Activated CD8-positive, alpha-beta memory T cell treated with anti-CD3 and anti-CD28 coated beads, Interleukin-2, amount 50 U/mL, for 48 hours (primary cell): ENCODE measurements at regions not wholly inside any gene's neighbourhood (a gene's known extent, or its start where the extent isn't known, plus 50 kb on each side); places are given as distances from the start of the nearest gene placed in this dataset.

ENCODE experiments used
- DNase-seq: peaks from one replicate; pipeline ENCODE4 v3.0.0-alpha.2; 2020

GRCh38 chr11:116093481-116094270 is 589.5 kb upstream of the CADM1 start:
- no peak for DNase-seq

GRCh38 chr11:116093065-116093464 is 588.9 kb upstream of the CADM1 start:
- no peak for DNase-seq

DNA sequence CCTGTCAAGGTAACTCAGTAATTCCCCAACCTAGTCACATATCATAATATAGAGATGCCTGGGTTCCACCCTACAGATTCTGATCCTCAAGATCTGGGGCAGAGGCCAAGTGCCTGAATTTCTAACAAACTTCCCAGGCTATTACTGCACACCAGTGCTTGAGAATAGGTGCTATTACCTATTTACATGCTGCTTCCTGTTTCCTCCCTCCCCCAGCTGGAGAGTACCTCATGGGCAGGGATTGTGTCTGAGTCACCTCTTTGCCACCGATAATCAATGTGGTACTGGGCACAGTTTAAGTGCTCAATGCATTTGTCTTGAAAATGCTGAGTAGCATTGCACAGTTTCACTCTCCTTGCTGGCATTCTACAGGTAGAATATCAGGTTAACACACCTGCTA is 582.2 kb upstream of the CADM1 start:
- DNase-seq = no peak

DNA sequence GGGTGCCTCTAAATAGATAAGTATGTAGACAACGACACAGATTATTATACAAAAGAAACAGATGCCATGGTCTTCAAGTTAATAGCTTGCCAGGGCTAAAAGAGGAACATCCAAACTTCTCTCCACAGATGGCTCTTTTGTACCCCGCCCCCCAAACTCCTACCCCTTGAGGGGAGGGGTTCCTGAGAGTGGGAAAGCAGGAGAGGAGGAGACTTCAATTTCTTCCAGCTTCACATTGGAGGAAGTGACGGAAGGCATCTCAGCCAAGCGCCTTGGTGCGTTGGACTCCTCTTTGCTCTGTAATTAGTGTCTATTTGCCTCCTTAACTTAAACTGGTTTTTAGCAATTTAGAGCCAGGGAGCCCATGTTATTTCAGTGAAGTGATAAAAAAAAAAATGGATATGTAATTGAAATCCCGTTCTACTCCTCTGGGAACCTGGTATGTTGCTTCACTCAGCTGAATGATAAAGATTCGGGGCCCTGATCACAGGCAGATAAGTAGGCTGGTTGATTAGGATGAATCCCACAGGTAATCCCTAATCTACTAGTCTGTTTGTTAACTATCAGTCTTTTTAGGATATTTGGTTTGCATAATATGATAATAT is 580.9 kb upstream of the CADM1 start:
- DNase-seq = no peak

DNA sequence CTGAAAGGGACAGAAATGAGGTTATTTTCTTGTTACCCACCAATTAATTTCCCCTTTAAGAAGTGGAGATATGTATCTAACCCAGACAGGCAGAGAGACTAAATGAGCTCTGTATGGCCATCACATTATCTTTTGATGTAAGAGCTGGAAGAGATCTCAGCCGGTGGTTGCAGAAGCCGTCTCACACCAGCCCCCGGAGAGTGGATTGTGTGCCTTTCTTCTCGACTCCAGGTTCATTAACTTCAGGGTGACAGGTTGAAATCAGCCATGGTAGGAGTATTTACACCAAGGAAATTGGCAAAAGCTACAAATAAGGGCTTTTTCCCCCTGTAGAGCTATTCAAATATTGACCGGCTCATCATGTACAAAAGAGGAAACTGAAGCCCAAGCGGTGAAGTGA is 580.3 kb upstream of the CADM1 start:
- no peak for DNase-seq

DNA sequence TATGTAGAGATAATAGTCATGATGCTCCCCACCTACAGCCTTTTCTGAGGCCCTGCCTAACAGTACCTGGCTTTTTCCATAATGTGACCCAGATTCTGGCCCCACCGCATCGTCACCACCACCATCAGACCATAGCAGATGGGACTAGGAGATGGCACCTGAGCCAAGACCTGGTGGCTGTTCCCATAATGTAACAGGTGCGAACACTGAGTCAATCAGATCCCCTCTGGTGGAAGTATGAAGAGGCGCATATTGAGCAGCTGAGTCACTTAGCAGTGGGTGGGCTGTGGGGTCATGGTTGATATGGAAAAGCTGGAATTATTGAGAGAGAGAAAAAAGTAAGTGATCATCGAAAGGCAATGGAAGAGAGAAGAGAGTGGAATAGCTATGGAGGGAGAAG is 578.0 kb upstream of the CADM1 start:
- DNase-seq = no peak

GRCh38 chr11:116079580-116079979 is 575.4 kb upstream of the CADM1 start:
- no peak for DNase-seq

DNA sequence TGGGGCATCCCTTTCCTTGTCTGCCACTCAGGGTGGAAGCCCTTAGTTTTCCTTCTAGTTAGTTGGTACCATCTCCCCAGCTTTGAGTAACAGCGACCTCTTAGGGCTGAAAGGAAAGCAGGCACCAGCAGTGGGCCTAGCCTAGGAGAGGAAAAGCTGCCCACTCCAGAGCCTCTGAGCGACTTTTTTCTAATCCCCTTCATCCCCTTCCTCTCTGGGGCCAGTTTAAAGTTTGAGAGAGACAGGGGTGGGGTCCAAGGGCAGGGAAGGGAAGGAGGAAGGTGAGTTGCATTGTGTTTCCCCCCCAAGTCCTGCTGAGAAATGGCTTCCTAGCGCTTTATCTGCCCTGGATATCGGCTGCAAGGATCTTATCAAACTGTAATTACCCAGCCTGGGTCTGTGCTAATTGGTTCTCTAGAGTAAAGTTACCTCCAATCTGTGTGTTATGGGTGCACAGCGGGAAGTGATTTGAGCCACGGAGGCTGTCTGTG is 573.9 kb upstream of the CADM1 start:
- DNase-seq = no peak

DNA sequence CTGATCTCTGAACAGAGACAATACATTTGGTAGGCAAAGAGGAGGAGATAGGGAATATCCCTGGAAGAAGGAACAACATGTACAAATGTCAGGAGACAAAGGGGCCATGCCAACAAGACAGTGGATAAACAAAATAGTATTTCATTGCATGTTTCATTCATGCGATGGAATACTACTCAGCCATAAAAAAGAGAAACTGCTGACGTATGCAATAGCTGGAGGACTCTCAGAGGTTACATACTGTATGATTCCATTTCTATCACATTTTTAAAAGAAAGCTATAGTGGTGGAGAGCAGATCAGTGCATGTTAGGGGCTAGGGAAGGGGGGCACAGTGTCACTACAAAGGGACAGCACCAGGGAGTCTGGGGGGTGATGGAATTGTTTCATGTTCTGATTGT is 572.9 kb upstream of the CADM1 start:
- DNase-seq = no peak

DNA sequence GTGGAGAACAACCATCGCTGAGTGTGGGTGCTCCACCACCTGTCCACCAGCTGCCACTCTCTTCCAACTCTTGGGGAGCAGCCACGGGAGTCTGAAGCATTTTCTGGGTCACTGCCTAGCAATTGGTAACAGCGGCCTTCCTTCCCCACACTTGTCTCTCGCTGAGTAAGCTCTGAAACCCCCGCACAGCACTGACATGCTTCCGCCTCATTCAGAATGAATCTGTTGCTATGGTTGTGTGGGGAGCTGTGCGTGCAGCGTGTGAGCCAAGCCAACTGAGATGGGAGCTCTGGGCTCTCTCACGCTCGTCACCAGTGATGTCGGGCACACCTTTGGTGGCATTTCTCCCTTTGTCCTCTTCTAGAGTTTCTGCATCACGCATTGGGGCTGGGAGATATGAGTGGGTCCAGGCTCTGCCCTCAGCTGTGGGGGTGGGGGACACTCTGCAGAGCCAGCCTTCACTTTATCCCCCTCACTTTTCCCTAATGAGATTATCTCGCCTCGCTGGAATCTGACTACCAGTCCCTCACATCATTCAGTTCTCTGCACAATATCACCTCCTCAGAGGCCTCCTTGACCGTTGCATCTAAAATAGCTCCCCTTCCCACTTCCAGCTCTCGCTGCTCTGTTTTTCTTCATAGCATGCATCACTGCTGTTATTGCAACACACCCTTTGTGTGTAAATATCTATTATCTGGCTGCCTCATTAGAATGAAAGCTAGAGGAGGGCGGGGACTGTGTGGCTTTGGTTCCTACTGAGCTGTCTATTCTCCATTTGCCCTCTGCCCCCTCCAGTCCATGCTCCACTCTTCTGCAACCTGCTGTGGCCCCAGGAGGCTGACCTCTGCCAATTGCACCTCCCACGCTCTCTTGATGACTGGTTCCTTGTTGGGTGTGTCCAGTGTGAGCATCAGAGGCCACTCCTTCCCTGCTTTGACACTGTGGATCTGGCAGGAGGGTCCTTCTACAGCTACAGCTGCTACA is 569.9 kb upstream of the CADM1 start:
- no peak for DNase-seq

DNA sequence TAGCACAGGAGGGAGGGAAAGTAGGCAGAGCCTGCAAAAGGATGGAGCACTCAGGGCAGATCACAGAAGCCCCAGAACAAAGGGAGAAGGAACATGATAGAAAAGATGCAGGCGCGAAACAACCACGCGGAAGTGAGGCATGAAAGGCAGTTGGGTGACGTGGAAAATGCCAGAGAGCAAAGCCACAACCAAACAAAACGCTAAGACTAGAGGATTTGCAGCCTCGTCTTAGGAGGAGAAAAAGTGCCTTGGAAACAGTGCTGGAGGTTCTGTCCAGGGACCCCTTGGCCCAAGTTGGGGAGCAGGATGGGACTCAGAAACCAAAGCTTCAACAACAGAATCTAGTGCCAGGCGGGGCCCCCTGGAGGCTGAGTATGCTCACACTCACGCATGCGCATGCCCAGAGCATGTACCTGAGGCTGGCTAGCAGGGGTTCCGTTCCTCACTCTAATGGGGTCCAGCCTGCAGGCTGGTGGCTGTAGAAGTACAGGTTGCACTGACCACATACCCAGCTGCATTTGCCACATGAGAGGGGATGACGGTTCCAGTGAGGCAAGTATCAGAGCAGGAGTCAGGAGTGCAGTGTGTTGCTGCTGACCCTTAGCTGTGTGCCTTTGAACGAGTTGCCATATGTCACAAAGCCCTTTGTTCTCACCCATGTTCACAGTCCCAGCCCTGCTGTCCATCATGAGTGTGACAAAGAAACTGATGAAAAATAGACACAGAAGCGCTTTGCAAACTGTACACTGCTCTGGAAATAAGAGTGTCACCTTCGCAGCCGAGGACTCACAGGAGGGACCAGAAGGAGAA is 568.6 kb upstream of the CADM1 start:
- no peak for DNase-seq

DNA sequence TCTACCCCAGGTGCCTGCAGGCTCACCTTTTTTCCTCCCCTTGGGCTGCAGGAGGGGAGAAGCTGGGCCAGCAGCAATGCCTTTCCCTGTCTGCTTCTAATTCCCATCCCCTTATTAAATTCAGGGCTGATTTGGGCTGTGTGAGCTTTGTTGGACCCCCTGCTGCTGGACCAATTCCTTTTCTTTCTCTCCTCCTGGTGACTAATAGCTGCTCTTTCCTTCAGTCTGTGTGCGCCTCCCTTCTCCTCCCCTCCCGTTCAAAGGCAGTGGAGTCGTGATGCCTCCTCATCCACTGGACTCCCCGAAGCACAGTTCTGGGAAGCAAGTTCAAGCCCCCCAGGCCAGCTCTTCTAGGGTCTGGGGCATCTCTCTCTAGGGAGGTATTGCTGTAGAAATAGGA is 567.9 kb upstream of the CADM1 start:
- DNase-seq = no peak

DNA sequence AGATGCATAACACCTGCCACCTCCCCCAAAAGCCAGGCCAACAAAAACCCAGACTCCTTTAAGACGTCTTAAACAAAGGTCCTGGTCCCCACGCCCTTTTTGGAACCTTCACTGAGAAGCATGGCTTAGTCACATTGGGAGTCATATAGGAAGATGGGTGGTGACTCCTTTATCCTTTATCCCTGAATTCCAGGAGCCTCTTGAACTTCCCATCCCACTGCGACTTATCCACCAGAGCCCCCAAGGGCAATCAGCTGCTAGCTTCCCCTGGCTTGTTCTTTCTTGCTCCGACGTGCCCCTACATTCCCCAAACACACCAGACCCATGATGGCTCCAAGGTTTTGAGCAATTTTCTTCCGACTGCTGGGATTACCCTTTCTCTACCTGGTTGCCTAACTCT is 567.0 kb upstream of the CADM1 start:
- no peak for DNase-seq

DNA sequence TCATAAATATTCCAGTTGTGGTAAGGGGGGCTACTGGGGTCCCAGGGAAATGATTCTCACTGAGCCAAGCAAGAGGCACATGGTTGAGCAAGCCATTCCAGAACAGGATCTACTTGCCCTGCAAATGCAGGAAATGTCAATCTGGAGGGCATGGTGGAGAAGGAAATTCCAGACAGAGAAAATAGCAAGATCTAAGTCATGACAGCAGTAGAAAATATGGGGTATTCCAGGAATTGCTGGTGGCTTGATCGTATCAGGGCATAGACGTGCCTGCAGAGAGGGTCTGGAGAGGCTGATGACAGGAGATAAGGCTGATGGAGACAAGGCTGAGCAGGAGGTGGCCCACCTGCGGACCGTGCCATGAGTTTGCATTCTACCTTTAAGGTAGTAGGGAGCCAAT is 566.3 kb upstream of the CADM1 start:
- no peak for DNase-seq

GRCh38 chr11:116066777-116067176 is 562.6 kb upstream of the CADM1 start:
- no peak for DNase-seq

DNA sequence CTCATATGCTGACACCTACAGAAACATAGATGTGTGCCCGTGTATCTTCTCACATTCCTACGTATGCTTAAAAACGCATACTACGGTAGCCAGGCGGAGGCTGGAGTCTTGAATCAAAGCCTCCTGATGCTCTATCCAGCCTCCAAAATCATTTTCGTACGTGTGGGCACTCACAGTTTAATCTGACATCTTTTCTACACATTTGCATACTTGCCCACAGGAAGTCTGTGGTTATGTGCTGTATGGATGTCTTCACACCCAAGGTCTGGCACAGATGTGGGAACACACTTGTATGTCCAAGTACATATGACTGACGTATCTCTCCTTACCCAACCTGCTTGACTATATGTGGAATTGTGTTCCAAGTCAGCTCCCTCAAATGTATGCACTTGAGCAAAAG is 561.8 kb upstream of the CADM1 start:
- DNase-seq = no peak

- no peak for DNase-seq
These were observed 561.1 kb upstream of the CADM1 start for GRCh38 chr11:116065191-116065895.

DNA sequence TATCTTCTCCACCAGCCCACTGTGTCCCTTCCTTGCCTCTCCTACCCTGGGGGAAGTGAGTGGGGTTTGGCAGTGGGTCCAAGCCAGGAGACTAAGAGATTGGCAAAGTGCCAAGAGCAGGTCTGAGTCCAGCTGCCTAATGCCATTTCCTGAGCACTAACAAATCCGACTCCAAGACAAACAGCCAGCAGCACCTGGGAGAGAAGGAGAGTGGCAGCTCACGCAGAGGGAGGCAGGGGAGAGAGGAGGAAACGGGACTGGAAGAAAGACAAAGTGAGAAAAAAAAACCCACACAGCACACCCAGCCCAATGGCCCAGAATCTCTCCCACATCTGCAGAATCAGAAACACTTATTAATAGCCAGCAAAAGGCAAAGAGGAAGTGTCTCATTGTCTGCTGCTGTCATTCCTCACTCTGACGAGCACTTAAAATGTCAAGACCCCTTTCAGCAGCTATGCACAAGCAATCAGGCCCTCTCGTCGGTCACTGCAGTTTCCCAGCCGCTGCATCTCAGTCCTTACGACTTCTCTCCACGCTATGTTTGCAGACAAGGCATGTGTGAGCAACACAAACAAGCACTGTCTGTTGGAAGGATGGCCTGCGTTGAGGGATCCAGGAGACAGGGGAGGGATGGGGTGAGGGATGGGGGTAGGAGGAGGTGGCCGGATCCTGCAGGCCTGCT is 558.4 kb upstream of the CADM1 start:
- DNase-seq = no peak

DNA sequence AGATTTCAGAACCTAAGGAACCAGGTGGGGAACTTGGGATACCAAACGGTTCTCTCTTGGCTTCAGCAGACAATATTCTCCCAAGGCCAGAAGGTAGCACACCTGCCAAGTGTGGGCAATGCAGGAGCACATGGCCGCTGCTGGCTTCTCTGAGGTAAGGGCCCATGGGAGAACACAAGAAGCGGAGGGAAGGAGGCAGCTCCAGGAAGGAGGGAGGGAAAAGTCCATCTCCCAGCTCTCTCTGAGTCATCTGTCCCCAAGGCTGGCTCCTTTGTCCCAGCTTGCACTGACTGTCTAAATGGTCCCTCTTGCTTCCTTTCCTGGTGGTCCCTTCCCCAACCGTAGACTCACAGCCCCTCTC is 557.9 kb upstream of the CADM1 start:
- DNase-seq = no peak

DNA sequence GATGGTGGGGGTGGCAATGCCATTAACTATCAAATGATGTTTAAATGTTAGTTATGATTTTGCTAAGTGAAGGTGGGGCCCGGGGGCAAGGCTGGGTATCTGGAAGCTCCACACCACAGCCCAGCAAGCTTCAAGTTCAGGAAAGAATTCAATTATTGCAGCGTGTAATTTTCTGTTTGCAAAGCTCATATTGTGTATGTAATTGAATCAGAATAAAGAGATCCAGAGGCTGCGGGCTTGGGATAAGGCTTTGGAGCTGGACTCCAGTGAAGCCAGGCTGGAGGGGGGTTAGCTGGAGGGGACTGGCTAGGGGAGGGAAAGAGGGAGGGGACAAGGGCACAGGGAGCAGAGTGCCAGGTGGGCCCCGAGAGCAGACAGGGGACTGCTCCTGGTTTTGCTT is 557.1 kb upstream of the CADM1 start:
- DNase-seq = no peak

DNA sequence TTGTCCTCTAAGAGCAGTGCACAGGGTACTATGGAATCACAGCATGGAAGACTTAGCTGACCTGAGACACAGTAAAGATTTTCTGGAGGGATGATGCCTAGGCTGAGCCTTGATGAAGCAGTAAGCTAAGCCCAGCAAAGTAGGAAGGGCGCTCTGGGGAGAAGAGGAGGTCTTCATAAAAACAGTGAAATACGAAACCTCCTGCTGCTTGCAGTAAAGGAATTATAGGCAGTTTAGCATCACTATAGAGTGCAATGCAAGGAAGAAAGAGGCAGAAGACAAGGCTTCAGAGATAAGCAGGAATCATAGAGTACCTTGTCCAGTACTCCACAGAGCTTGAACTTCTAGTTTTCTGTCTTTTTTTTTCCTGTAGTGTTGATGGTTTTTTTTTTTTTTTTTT is 555.7 kb upstream of the CADM1 start:
- DNase-seq = no peak
